HepG2 (cell line): ENCODE measurements at regions not wholly inside any gene's neighbourhood (a gene's known extent, or its start where the extent isn't known, plus 50 kb on each side); places are given as distances from the start of the nearest gene placed in this dataset.

Source experiments
- ATAC-seq: fragments of 200-7000 bp; cut with Tn5 transposase; 3 replicates; pipeline ENCODE4 v1.9.1; 2020; ENCODE audit warnings: mild to moderate bottlenecking, moderate library complexity
- BruUV-seq: library from RNA; stranded (reverse); fragments of 400-500 nt; replicated peaks from 2 replicates; lab custom pipeline; 2021; lab: Mats Ljungman, UMichigan
- CTCF ChIA-PET: fragments of 300-600 bp; formaldehyde crosslinking; extraction: SDS; loops from one replicate; lab custom pipeline; 2021; ENCODE audit warnings: low total read pairs, inconsistent platforms, low intra/inter-chr PET ratio; lab: Yijun Ruan, JAX
- POLR2A ChIA-PET: fragments of 350-600 bp; sonication (Branson Sonifier 250); formaldehyde crosslinking; loops from one replicate; lab custom pipeline; 2020; ENCODE audit warnings: antibody characterized with exemption, inconsistent platforms; lab: Yijun Ruan, JAX
- DNase-seq: peaks from one replicate; pipeline ENCODE4 v3.0.0-alpha.2; 2015; ENCODE audit warnings: low spot score
- FAIRE-seq: peaks from 3 replicates; lab custom pipeline; 2011; peaks lifted over from hg19 to GRCh38; lab: Jason Lieb, UNC
- H2AFZ ChIP-seq: one replicate; pipeline ENCODE4 v1.6.1; 2011; ENCODE audit warnings: low read length, inconsistent platforms
- H3K27ac ChIP-seq: fragments of 300-600 bp; 3 replicates; pipeline ENCODE4 v1.8.0; 2011; ENCODE audit warnings: mixed run types, mild to moderate bottlenecking, mixed read lengths, low read length, inconsistent platforms; ENCODE audit not compliant: insufficient read depth; ENCODE audit errors: extremely low read length
- H3K27me3 ChIP-seq, 2 experiments: fragments of 200-600 bp in 1 of 2; 2 replicates in 1 of 2; 3 replicates in 1 of 2; pipeline versions ENCODE4 v1.6.0 to v1.8.0; 2011; ENCODE audit warnings: low read length in 2 of 2, mild to moderate bottlenecking in 2 of 2, moderate library complexity in 2 of 2, inconsistent platforms in 1 of 2; ENCODE audit not compliant: insufficient read depth in 2 of 2, control insufficient read depth in 1 of 2
- H3K36me3 ChIP-seq, 2 experiments: fragments of 200-600 bp in 1 of 2; replicated peaks in 1 of 2; 2 replicates in 1 of 2; 3 replicates in 1 of 2; pipeline versions ENCODE4 v1.5.1 to v1.8.0; 2011; ENCODE audit warnings: low read length in 2 of 2, inconsistent platforms in 1 of 2; ENCODE audit not compliant: insufficient read depth in 2 of 2, control insufficient read depth in 1 of 2
- H3K4me1 ChIP-seq: 2 replicates; pipeline ENCODE4 v1.5.1; 2012; ENCODE audit warnings: low read length, inconsistent platforms; ENCODE audit not compliant: insufficient read depth
- H3K4me2 ChIP-seq: 2 replicates; pipeline ENCODE4 v1.6.0; 2011; ENCODE audit warnings: low read depth, low read length, inconsistent platforms
- H3K4me3 ChIP-seq, 3 experiments: fragments of 200-600 bp in 1 of 3; sonication (generic), shearing (Covaris generic) in 1 of 3; replicated peaks in 1 of 3; 2 replicates each; pipeline ENCODE4 v1.5.1; 2011 to 2016; ENCODE audit warnings: low read length in 3 of 3, inconsistent platforms in 2 of 3, low read depth in 2 of 3, mild to moderate bottlenecking in 2 of 3, control low read depth in 1 of 3, mixed read lengths in 1 of 3; ENCODE audit not compliant: insufficient read depth in 1 of 3
- H3K79me2 ChIP-seq: one replicate; pipeline ENCODE4 v1.6.1; 2011; ENCODE audit warnings: low read length, inconsistent platforms; ENCODE audit not compliant: insufficient read depth
- H3K9ac ChIP-seq: 2 replicates; pipeline ENCODE4 v1.6.0; 2011; ENCODE audit warnings: mild to moderate bottlenecking, low read depth, low read length, inconsistent platforms; ENCODE audit not compliant: insufficient read depth
- H3K9me3 ChIP-seq: 2 replicates; pipeline ENCODE4 v1.5.1; 2012; ENCODE audit warnings: mild to moderate bottlenecking, low read length
- H4K20me1 ChIP-seq: 2 replicates; pipeline ENCODE4 v1.6.0; 2011; ENCODE audit warnings: inconsistent platforms, mild to moderate bottlenecking, low read length, moderate library complexity; ENCODE audit not compliant: insufficient read depth
- ATF4 ChIP-seq, 2 experiments: fragments of 450-650 bp in 1 of 2; sonication (generic) in 1 of 2; formaldehyde crosslinking; IDR thresholded peaks; 2 replicates each; pipeline versions ENCODE4 v1.5.0 to v1.8.0; 2020 to 2022; ENCODE audit warnings: mild to moderate bottlenecking in 1 of 2, missing genetic modification reagents in 1 of 2
- CBX2 ChIP-seq, 2 experiments: fragments of 200-600 bp in 1 of 2; sonication (generic); formaldehyde crosslinking in 1 of 2; IDR thresholded peaks; 2 replicates each; pipeline versions ENCODE4 v1.7.0 to v1.8.1; 2018 to 2022; ENCODE audit warnings: low read depth in 2 of 2, low read length in 1 of 2, mild to moderate bottlenecking in 1 of 2, missing genetic modification reagents in 1 of 2
- CBX5 ChIP-seq: sonication (generic); formaldehyde crosslinking; IDR thresholded peaks from 2 replicates; pipeline ENCODE4 v1.4.0; 2020; ENCODE audit warnings: missing genetic modification reagents, borderline replicate concordance
- ETV6 ChIP-seq: sonication (generic); formaldehyde crosslinking; conservative IDR thresholded peaks from 2 replicates; pipeline ENCODE4 v1.4.0; 2020; ENCODE audit warnings: missing genetic modification reagents
- KLF12 ChIP-seq: sonication (generic); formaldehyde crosslinking; IDR thresholded peaks from 2 replicates; pipeline ENCODE4 v1.4.0; 2020; ENCODE audit warnings: missing genetic modification reagents, borderline replicate concordance
- TBP ChIP-seq: sonication (generic); formaldehyde crosslinking; IDR thresholded peaks from 2 replicates; pipeline ENCODE4 v1.5.0; 2020; ENCODE audit warnings: missing genetic modification reagents
- TBX2 ChIP-seq: sonication (generic); formaldehyde crosslinking; IDR thresholded peaks from 2 replicates; pipeline ENCODE4 v1.5.0; 2020; ENCODE audit warnings: missing genetic modification reagents, mild to moderate bottlenecking, borderline replicate concordance
- U2AF1 ChIP-seq: fragments of 200-400 bp; formaldehyde crosslinking; optimal IDR thresholded peaks from 2 replicates; pipeline ENCODE3; 2017; ENCODE audit warnings: mild to moderate bottlenecking, low read depth, low read length
- ZBTB40 ChIP-seq, 2 experiments: fragments of 450-650 bp in 1 of 2; sonication (generic) in 1 of 2; formaldehyde crosslinking in 1 of 2; IDR thresholded peaks; 2 replicates each; pipeline versions ENCODE4 v1.6.1 to v1.8.0; 2016 to 2022; ENCODE audit warnings: antibody characterized with exemption in 1 of 2, mild to moderate bottlenecking in 1 of 2, missing genetic modification reagents in 1 of 2
- ZNF138 ChIP-seq: sonication (generic); formaldehyde crosslinking; IDR thresholded peaks from 2 replicates; pipeline ENCODE4 v1.5.0; 2020; ENCODE audit warnings: mild to moderate bottlenecking, low read depth, missing genetic modification reagents
- ZNF446 ChIP-seq: sonication (generic); formaldehyde crosslinking; IDR thresholded peaks from 2 replicates; pipeline ENCODE4 v1.5.0; 2020; ENCODE audit warnings: mild to moderate bottlenecking, missing genetic modification reagents
- ZNF775 ChIP-seq: sonication (generic); formaldehyde crosslinking; IDR thresholded peaks from 2 replicates; pipeline ENCODE4 v1.4.0; 2020; ENCODE audit warnings: missing genetic modification reagents, mild to moderate bottlenecking, moderate library complexity, borderline replicate concordance
- ZNF776 ChIP-seq: sonication (generic); formaldehyde crosslinking; IDR thresholded peaks from 2 replicates; pipeline ENCODE4 v1.4.0; 2020; ENCODE audit warnings: mild to moderate bottlenecking, missing genetic modification reagents
- ZNF784 ChIP-seq: sonication (generic); formaldehyde crosslinking; IDR thresholded peaks from 2 replicates; pipeline ENCODE4 v1.5.1; 2020; ENCODE audit warnings: missing genetic modification reagents, mild to moderate bottlenecking, borderline replicate concordance
- WGBS: methylation state at CpG from one replicate; pipeline ENCODE4 v1.1.6; 2017; ENCODE audit warnings: low lambda C conversion rate; 5-methylcytosine and 5-hydroxymethylcytosine counted together
- in situ Hi-C: cut with HindIII; loops from 2 replicates; pipeline ENCODE4 v1.10.0; 2017; ENCODE audit warnings: low pct_unique_long_range_greater_than_20kb; ENCODE audit not compliant: extremely low pct_ligation_motif_present
- intact Hi-C: fragments of 100-400 bp; cut with micrococcal nuclease; formaldehyde crosslinking; loops from one replicate; pipeline ENCODE4 v1.10.0; 2022; ENCODE audit not compliant: unreplicated experiment

- peaks cover 96% of the 10 kb centered on the region for H3K9me3 ChIP-seq
- POLR2A ChIA-PET, result no interaction called here
- DNase-seq (no peak), FAIRE-seq (no peak), ATAC-seq (no peak)
- no peak overlapping the region for H3K9ac ChIP-seq
- BruUV-seq, result no TSS peak
- in situ Hi-C loops (no loop called here), intact Hi-C loops (no loop called here)
- no peak overlapping the region for H3K4me2 ChIP-seq
- no peak overlapping the region for H3K27ac ChIP-seq
- 11% methylated on average over 3 of the region's 3 CpGs for WGBS
- H3K27me3 ChIP-seq, result no peaks in the 10 kb centered on the region
- no peaks in the 10 kb centered on the region for H3K36me3 ChIP-seq
- CTCF ChIA-PET, result no interaction called here
- no peaks in the 10 kb centered on the region for H4K20me1 ChIP-seq
- H3K4me1 ChIP-seq, result no peaks in the 10 kb centered on the region
- no peaks in the 10 kb centered on the region for H3K79me2 ChIP-seq
- no peak overlapping the region for H2AFZ ChIP-seq
- H3K4me3 ChIP-seq, result no peak overlapping the region
- no peak for TF ChIP-seq ATF4 (CRISPR knock-in tag; IDR thresholded peaks at IDR 0.05)
- no peak for TF ChIP-seq ZNF138 (CRISPR knock-in tag)
- TF ChIP-seq ZNF775 (CRISPR knock-in tag), result no peak
- no peak for TF ChIP-seq TBX2 (CRISPR knock-in tag)
- no peak for TF ChIP-seq ZBTB40 (IDR thresholded peaks at IDR 0.05)
- no peak for TF ChIP-seq ZBTB40 (CRISPR knock-in tag; IDR thresholded peaks at IDR 0.05)
- no peak for TF ChIP-seq CBX2 (IDR thresholded peaks at IDR 0.05; ENCODE audit: low read depth, low read length)
- TF ChIP-seq CBX2 (CRISPR knock-in tag; IDR thresholded peaks at IDR 0.05; ENCODE audit: low read depth), result no peak
- TF ChIP-seq ZNF446 (CRISPR knock-in tag), result no peak
- no peak for TF ChIP-seq KLF12 (CRISPR knock-in tag)
- TF ChIP-seq ETV6, result no peak
- TF ChIP-seq TBP (CRISPR knock-in tag), result no peak
- no peak for TF ChIP-seq ZNF784 (CRISPR knock-in tag)
- no peak for TF ChIP-seq ZNF776 (CRISPR knock-in tag)
- no peak for TF ChIP-seq U2AF1
- no peak for TF ChIP-seq CBX5
Observed at GRCh38 chr9:118624608-118625007, 744.6 kb downstream of the BRINP1 start.
